SU-DHL-6 (cell line): ENCODE measurements at regions not wholly inside any gene's neighbourhood (a gene's known extent, or its start where the extent isn't known, plus 50 kb on each side); places are given as distances from the start of the nearest gene placed in this dataset.

Experiments used
- H2AFZ ChIP-seq: fragments of 200-600 bp; sonication (generic); 2 replicates; pipeline ENCODE4 v1.6.1; 2014; ENCODE audit warnings: low read depth, mild to moderate bottlenecking, moderate library complexity, mixed read lengths, antibody characterized with exemption, low read length; ENCODE audit not compliant: severe bottlenecking
- H3F3A ChIP-seq: fragments of 200-600 bp; shearing (Covaris generic); 2 replicates; pipeline ENCODE4 v1.6.0; 2016; ENCODE audit warnings: antibody characterized with exemption, mild to moderate bottlenecking; ENCODE audit not compliant: insufficient read depth
- H3K27ac ChIP-seq: fragments of 200-600 bp; sonication (generic); 2 replicates; pipeline ENCODE4 v1.5.1; 2016; ENCODE audit warnings: low read depth, mild to moderate bottlenecking, low read length, moderate library complexity, mixed read lengths
- H3K27me3 ChIP-seq: fragments of 200-600 bp; sonication (generic), shearing (Covaris generic); 2 replicates; pipeline ENCODE4 v1.6.0; 2014; ENCODE audit warnings: mild to moderate bottlenecking, low read length
- H3K36me3 ChIP-seq: fragments of 200-600 bp; sonication (generic); 2 replicates; pipeline ENCODE4 v1.6.1; 2014; ENCODE audit warnings: mild to moderate bottlenecking, low read length, mixed read lengths
- H3K4me2 ChIP-seq: fragments of 300-600, 200-600 bp; shearing (Covaris generic), sonication (generic); 2 replicates; pipeline ENCODE4 v1.6.0; 2014; ENCODE audit warnings: low read length, low read depth, mild to moderate bottlenecking; ENCODE audit not compliant: poor library complexity, severe bottlenecking
- H3K4me3 ChIP-seq: fragments of 200-600 bp; sonication (generic); 2 replicates; pipeline ENCODE4 v1.5.1; 2014; ENCODE audit warnings: antibody characterized with exemption, low read length, mild to moderate bottlenecking, mixed read lengths; ENCODE audit not compliant: insufficient read depth, poor library complexity, severe bottlenecking
- H3K79me2 ChIP-seq: fragments of 200-600 bp; sonication (generic); 2 replicates; pipeline ENCODE4 v1.6.1; 2014; ENCODE audit warnings: mild to moderate bottlenecking, low read length, moderate library complexity; ENCODE audit not compliant: insufficient read depth
- H3K9ac ChIP-seq: fragments of 200-600 bp; sonication (generic); 2 replicates; pipeline ENCODE4 v1.7.0; 2014; ENCODE audit warnings: mild to moderate bottlenecking, low read length
- H3K9me2 ChIP-seq: fragments of 200-600 bp; sonication (generic); replicated peaks from 2 replicates; pipeline ENCODE4 v1.6.1; 2014; ENCODE audit warnings: low read length; ENCODE audit not compliant: insufficient read depth
- H3K9me3 ChIP-seq: fragments of 200-600 bp; sonication (generic); 2 replicates; pipeline ENCODE4 v1.6.1; 2014; ENCODE audit warnings: low read length, mixed read lengths; ENCODE audit not compliant: insufficient read depth
- H4K20me1 ChIP-seq: fragments of 200-600 bp; sonication (generic); 2 replicates; pipeline ENCODE4 v1.6.1; 2014; ENCODE audit warnings: low read depth, mild to moderate bottlenecking, antibody characterized with exemption, low read length, moderate library complexity, mixed read lengths
- CTCF ChIP-seq: fragments of 200-600 bp; sonication (generic); IDR thresholded peaks from one replicate; pipeline ENCODE4 v1.5.1; 2017; ENCODE audit warnings: antibody characterized with exemption, mild to moderate bottlenecking, low read length, moderate library complexity; ENCODE audit not compliant: insufficient read depth, poor library complexity, severe bottlenecking
- EZH2phosphoT487 ChIP-seq: fragments of 200-600 bp; sonication (generic), shearing (Covaris generic); conservative IDR thresholded peaks from 2 replicates; pipeline ENCODE4 v1.6.1; 2018; ENCODE audit warnings: mild to moderate bottlenecking, antibody characterized with exemption, low read length, moderate library complexity, mixed read lengths

GRCh38 chr2:161004379-161004778, 155.8 kb upstream of the TANK start:
- Histone ChIP-seq H3K36me3 (no peaks in the 10 kb centered on the region), H3K27me3 (no peaks in the 10 kb centered on the region), H2AFZ (no peak overlapping the region), H3K79me2 (no peaks in the 10 kb centered on the region), H3K9me2 (no peaks in the 10 kb centered on the region), H3F3A (no peaks in the 10 kb centered on the region), H3K9me3 (no peaks in the 10 kb centered on the region), H3K9ac (no peak overlapping the region), H3K4me2 (no peak overlapping the region), H3K27ac (no peak overlapping the region), H4K20me1 (no peaks in the 10 kb centered on the region), H3K4me3 (no peak overlapping the region)
- TF ChIP-seq CTCF, result no peak
- no peak for TF ChIP-seq EZH2phosphoT487

DNA sequence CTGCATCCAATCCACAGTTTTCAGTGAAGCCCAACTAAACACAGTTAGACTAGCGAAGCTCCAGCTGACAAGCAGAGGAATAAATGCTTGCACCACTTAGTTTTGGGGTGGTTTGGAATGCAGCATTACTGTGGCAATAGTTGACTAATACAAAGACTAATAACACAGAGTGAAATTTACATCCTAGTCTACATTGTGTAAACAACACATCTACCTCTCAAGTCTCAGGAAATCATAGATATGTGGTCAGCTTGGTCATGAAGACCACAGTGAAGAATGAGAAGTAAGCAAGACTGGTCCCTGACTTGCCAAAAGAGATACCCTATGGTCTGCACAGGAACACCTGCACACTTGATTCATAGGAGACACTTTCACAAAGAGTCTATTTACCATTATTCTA, 155.1 kb upstream of the TANK start:
- Histone ChIP-seq H3F3A (no peaks in the 10 kb centered on the region), H3K4me2 (no peak overlapping the region), H3K9me3 (no peaks in the 10 kb centered on the region), H3K79me2 (no peaks in the 10 kb centered on the region), H3K9me2 (no peaks in the 10 kb centered on the region), H4K20me1 (no peaks in the 10 kb centered on the region), H3K36me3 (no peaks in the 10 kb centered on the region), H3K27me3 (no peaks in the 10 kb centered on the region), H3K4me3 (no peak overlapping the region), H2AFZ (no peak overlapping the region), H3K27ac (no peak overlapping the region), H3K9ac (no peak overlapping the region)
- no peak for TF ChIP-seq EZH2phosphoT487

DNA sequence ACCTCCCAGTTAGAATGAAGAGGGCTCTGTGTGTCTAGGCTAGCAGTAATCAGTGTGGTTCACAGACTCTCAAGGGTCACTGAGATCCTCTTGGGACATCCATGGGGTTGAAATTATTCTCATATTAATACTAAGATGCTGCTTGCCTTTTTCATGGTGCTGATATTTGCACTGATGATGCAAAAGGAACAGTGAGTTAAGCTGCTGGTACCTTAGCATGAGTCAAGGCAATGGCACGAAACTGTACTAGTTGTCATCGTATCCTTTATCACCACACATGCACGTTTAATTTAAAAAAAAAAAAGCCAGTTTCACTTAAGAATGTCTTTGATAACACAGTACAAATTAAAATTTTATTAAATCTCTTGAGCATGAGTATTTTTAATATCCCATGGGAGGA, 151.9 kb upstream of the TANK start:
- no peaks in the 10 kb centered on the region for H3K36me3 ChIP-seq
- H3K79me2 ChIP-seq, result no peaks in the 10 kb centered on the region
- H3K9ac ChIP-seq, result no peak overlapping the region
- no peaks in the 10 kb centered on the region for H3K27me3 ChIP-seq
- H3K4me2 ChIP-seq, result no peak overlapping the region
- TF ChIP-seq EZH2phosphoT487, result no peak
- no peak for TF ChIP-seq CTCF
- no peak overlapping the region for H3K27ac ChIP-seq
- H3K4me3 ChIP-seq, result no peak overlapping the region
- no peaks in the 10 kb centered on the region for H3F3A ChIP-seq
- no peak overlapping the region for H2AFZ ChIP-seq
- H3K9me2 ChIP-seq, result no peaks in the 10 kb centered on the region
- H4K20me1 ChIP-seq, result no peaks in the 10 kb centered on the region
- H3K9me3 ChIP-seq, result no peaks in the 10 kb centered on the region

- Histone ChIP-seq H3K27me3 (no peaks in the 10 kb centered on the region), H2AFZ (no peak overlapping the region), H3K4me3 (no peak overlapping the region), H3K79me2 (no peaks in the 10 kb centered on the region), H3K36me3 (no peaks in the 10 kb centered on the region), H3K4me2 (no peak overlapping the region), H3K9me2 (no peaks in the 10 kb centered on the region), H4K20me1 (no peaks in the 10 kb centered on the region), H3K9me3 (no peaks in the 10 kb centered on the region), H3K9ac (no peak overlapping the region), H3F3A (no peaks in the 10 kb centered on the region), H3K27ac (no peak overlapping the region)
- TF ChIP-seq EZH2phosphoT487 (no peak), CTCF (no peak)
Observed at GRCh38 chr2:161010503-161011015, 149.7 kb upstream of the TANK start.
